ENCODE measurements at regions not wholly inside any gene's neighbourhood (a gene's known extent, or its start where the extent isn't known, plus 50 kb on each side); places are given as distances from the start of the nearest gene placed in this dataset.
"Not testable (repeated sequence)": the region's sequence is repeated elsewhere in the genome, so short reads cannot be mapped to it uniquely, and the experiment has no call there.

GRCh38 chr13:31530922-31531321 is 208.4 kb upstream of the RXFP2 start:
- no peaks in the 10 kb centered on the region for H3K4me1 Mint-ChIP-seq (ENCODE audit: low read depth)
- no peak for DNase-seq
- ChIA-PET CTCF (no interaction called here), POLR2A (no interaction called here)
- no peaks in the 10 kb centered on the region for H3K27me3 Mint-ChIP-seq
- no peak overlapping the region for H3K27ac Mint-ChIP-seq
- H3K36me3 Mint-ChIP-seq = no peaks in the 10 kb centered on the region
- H3K9me3 Mint-ChIP-seq = no peaks in the 10 kb centered on the region
- no peak overlapping the region for H3K4me3 Mint-ChIP-seq
- intact Hi-C loops (cut with micrococcal nuclease) = no loop called here

GRCh38 chr13:31537052-31537451 is 202.3 kb upstream of the RXFP2 start:
- ChIA-PET CTCF (no interaction called here), POLR2A (no interaction called here)
- Mint-ChIP-seq H3K27ac (no peak overlapping the region), H3K27me3 (peaks cover 3% of the 10 kb centered on the region), H3K4me3 (no peak overlapping the region), H3K36me3 (no peaks in the 10 kb centered on the region), H3K4me1 (ENCODE audit: low read depth) (no peaks in the 10 kb centered on the region), H3K9me3 (no peaks in the 10 kb centered on the region)
- DNase-seq = no peak
- intact Hi-C loops (cut with micrococcal nuclease) = no loop called here

GRCh38 chr13:31538067-31539042 is 201.0 kb upstream of the RXFP2 start:
- ChIA-PET POLR2A (no interaction called here), CTCF (no interaction called here)
- Mint-ChIP-seq H3K4me3 (no peak overlapping the region), H3K27ac (no peak overlapping the region), H3K27me3 (peaks cover 3% of the 10 kb centered on the region), H3K4me1 (ENCODE audit: low read depth) (no peaks in the 10 kb centered on the region), H3K36me3 (no peaks in the 10 kb centered on the region), H3K9me3 (no peaks in the 10 kb centered on the region)
- DNase-seq = no peak
- intact Hi-C loops (cut with micrococcal nuclease) = no loop called here

GRCh38 chr13:31540281-31540680 is 199.0 kb upstream of the RXFP2 start:
- no peaks in the 10 kb centered on the region for H3K9me3 Mint-ChIP-seq
- intact Hi-C loops (cut with micrococcal nuclease) = no loop called here
- peaks cover 3% of the 10 kb centered on the region for H3K27me3 Mint-ChIP-seq

GRCh38 chr13:31543190-31543589 is 196.1 kb upstream of the RXFP2 start:
- no peaks in the 10 kb centered on the region for H3K4me1 Mint-ChIP-seq (ENCODE audit: low read depth)
- no peak overlapping the region for H3K4me3 Mint-ChIP-seq
- H3K27me3 Mint-ChIP-seq = no peaks in the 10 kb centered on the region
- CTCF ChIA-PET = no interaction called here
- H3K27ac Mint-ChIP-seq = no peak overlapping the region
- DNase-seq = no peak
- intact Hi-C loops (cut with micrococcal nuclease) = no loop called here
- H3K36me3 Mint-ChIP-seq = no peaks in the 10 kb centered on the region
- no peaks in the 10 kb centered on the region for H3K9me3 Mint-ChIP-seq
- POLR2A ChIA-PET = no interaction called here

More at GRCh38 chr13:31540281-31540680, 199.0 kb upstream of the RXFP2 start:
- no peaks in the 10 kb centered on the region for H3K36me3 Mint-ChIP-seq
- DNase-seq = no peak
- H3K4me1 Mint-ChIP-seq (ENCODE audit: low read depth) = no peaks in the 10 kb centered on the region
- ChIA-PET CTCF (interaction anchor here (1.1 kb wide), 1 partner anchor 28 kb away, joined by 3 read pairs; no protein-coding TSS in a partner anchor), POLR2A (no interaction called here)
- no peak overlapping the region for H3K4me3 Mint-ChIP-seq
- no peak overlapping the region for H3K27ac Mint-ChIP-seq

- no peak for DNase-seq
- no peak overlapping the region for H3K27ac Mint-ChIP-seq
- no peaks in the 10 kb centered on the region for H3K36me3 Mint-ChIP-seq
- intact Hi-C loops (cut with micrococcal nuclease) = no loop called here
- H3K27me3 Mint-ChIP-seq = no peaks in the 10 kb centered on the region
- no peaks in the 10 kb centered on the region for H3K9me3 Mint-ChIP-seq
- no peaks in the 10 kb centered on the region for H3K4me1 Mint-ChIP-seq (ENCODE audit: low read depth)
- H3K4me3 Mint-ChIP-seq = no peak overlapping the region
- POLR2A ChIA-PET = no interaction called here
- CTCF ChIA-PET = no interaction called here
Observed at GRCh38 chr13:31545616-31546015, 193.7 kb upstream of the RXFP2 start.

GRCh38 chr13:31556376-31556775 is 182.9 kb upstream of the RXFP2 start:
- ChIA-PET CTCF (no interaction called here), POLR2A (no interaction called here)
- Mint-ChIP-seq H3K27me3 (no peaks in the 10 kb centered on the region), H3K4me1 (ENCODE audit: low read depth) (no peaks in the 10 kb centered on the region), H3K36me3 (no peaks in the 10 kb centered on the region), H3K27ac (no peak overlapping the region), H3K9me3 (no peaks in the 10 kb centered on the region), H3K4me3 (no peak overlapping the region)
- intact Hi-C loops (cut with micrococcal nuclease) = no loop called here
- DNase-seq = no peak

GRCh38 chr13:31584221-31584620 is 155.1 kb upstream of the RXFP2 start:
- CTCF ChIA-PET; H3K27me3 Mint-ChIP-seq; H3K4me3 Mint-ChIP-seq; H3K9me3 Mint-ChIP-seq; H3K4me1 Mint-ChIP-seq (ENCODE audit: low read depth); intact Hi-C loops (cut with micrococcal nuclease); H3K27ac Mint-ChIP-seq; DNase-seq; H3K36me3 Mint-ChIP-seq; POLR2A ChIA-PET: not testable (repeated sequence)

- H3K36me3 Mint-ChIP-seq = no peaks in the 10 kb centered on the region
Observed at GRCh38 chr13:31587698-31588266, 151.5 kb upstream of the RXFP2 start.

GRCh38 chr13:31588316-31588715 is 151.0 kb upstream of the RXFP2 start:
- no peak for DNase-seq
- Mint-ChIP-seq H3K4me3 (no peak overlapping the region), H3K9me3 (peaks cover 2% of the 10 kb centered on the region), H3K4me1 (ENCODE audit: low read depth) (no peaks in the 10 kb centered on the region), H3K36me3 (no peaks in the 10 kb centered on the region), H3K27me3 (peaks cover 4% of the 10 kb centered on the region), H3K27ac (no peak overlapping the region)
- ChIA-PET POLR2A (no interaction called here), CTCF (no interaction called here)
- intact Hi-C loops (cut with micrococcal nuclease) = no loop called here

More at GRCh38 chr13:31587698-31588266, 151.5 kb upstream of the RXFP2 start:
- intact Hi-C loops (cut with micrococcal nuclease) = no loop called here
- Mint-ChIP-seq H3K4me3 (no peak overlapping the region), H3K9me3 (peaks cover 2% of the 10 kb centered on the region), H3K4me1 (ENCODE audit: low read depth) (no peaks in the 10 kb centered on the region), H3K27ac (no peak overlapping the region), H3K27me3 (peaks cover 4% of the 10 kb centered on the region)
- ChIA-PET POLR2A (no interaction called here), CTCF (interaction anchor here (0.6 kb wide), 1 partner anchor 101 kb away, joined by 4 read pairs; no protein-coding TSS in a partner anchor)
- DNase-seq = no peak

GRCh38 chr13:31588893-31589292 is 150.4 kb upstream of the RXFP2 start:
- no peak for DNase-seq
- no peak overlapping the region for H3K4me3 Mint-ChIP-seq
- no peaks in the 10 kb centered on the region for H3K36me3 Mint-ChIP-seq
- intact Hi-C loops (cut with micrococcal nuclease) = no loop called here
- H3K4me1 Mint-ChIP-seq (ENCODE audit: low read depth) = no peaks in the 10 kb centered on the region
- ChIA-PET CTCF (no interaction called here), POLR2A (no interaction called here)
- no peak overlapping the region for H3K27ac Mint-ChIP-seq
- H3K9me3 Mint-ChIP-seq = peaks cover 2% of the 10 kb centered on the region
- H3K27me3 Mint-ChIP-seq = peaks cover 4% of the 10 kb centered on the region

- no peak overlapping the region for H3K4me3 Mint-ChIP-seq
- no peak for DNase-seq
- H3K27ac Mint-ChIP-seq = no peak overlapping the region
- intact Hi-C loops (cut with micrococcal nuclease) = no loop called here
- POLR2A ChIA-PET = no interaction called here
- H3K4me1 Mint-ChIP-seq (ENCODE audit: low read depth) = no peaks in the 10 kb centered on the region
- H3K36me3 Mint-ChIP-seq = no peaks in the 10 kb centered on the region
- CTCF ChIA-PET = no interaction called here
- peaks cover 6% of the 10 kb centered on the region for H3K27me3 Mint-ChIP-seq
- no peaks in the 10 kb centered on the region for H3K9me3 Mint-ChIP-seq
Observed at GRCh38 chr13:31591642-31592233, 147.6 kb upstream of the RXFP2 start.

- intact Hi-C loops (cut with micrococcal nuclease) = no loop called here
- Mint-ChIP-seq H3K4me3 (no peak overlapping the region), H3K36me3 (no peaks in the 10 kb centered on the region), H3K9me3 (no peaks in the 10 kb centered on the region), H3K27me3 (peaks cover 6% of the 10 kb centered on the region), H3K27ac (no peak overlapping the region), H3K4me1 (ENCODE audit: low read depth) (no peaks in the 10 kb centered on the region)
- CTCF ChIA-PET = no interaction called here
- DNase-seq = no peak
- POLR2A ChIA-PET = no interaction called here
Observed at GRCh38 chr13:31594056-31594455, 145.3 kb upstream of the RXFP2 start.
